Mesenchymal stem cell (in vitro differentiated cells and primary cell): ENCODE measurements at regions not wholly inside any gene's neighbourhood (a gene's known extent, or its start where the extent isn't known, plus 50 kb on each side); places are given as distances from the start of the nearest gene placed in this dataset.

Source experiments
- DNase-seq: peaks from one replicate; pipeline ENCODE4 v3.0.0-alpha.2; 2013
- H2AFZ ChIP-seq: one replicate; pipeline ENCODE4 v1.6.1; 2013; ENCODE audit warnings: low read depth, mild to moderate bottlenecking, control low read depth, inconsistent platforms, low read length, moderate library complexity
- H2AK5ac ChIP-seq: 2 replicates; pipeline ENCODE4 v1.6.1; 2013; ENCODE audit warnings: low read length, moderate library complexity, mild to moderate bottlenecking, inconsistent platforms; ENCODE audit not compliant: severe bottlenecking
- H2BK120ac ChIP-seq: one replicate; pipeline ENCODE4 v1.6.1; 2013; ENCODE audit warnings: low read depth, mild to moderate bottlenecking, inconsistent platforms, low read length, moderate library complexity
- H2BK12ac ChIP-seq, 2 experiments: one replicate each; pipeline ENCODE4 v1.6.1; 2013; ENCODE audit warnings: inconsistent platforms in 2 of 2, low read length in 2 of 2, mild to moderate bottlenecking in 2 of 2, moderate library complexity in 2 of 2, control low read depth in 1 of 2
- H2BK15ac ChIP-seq: one replicate; pipeline ENCODE4 v1.6.1; 2013; ENCODE audit warnings: mild to moderate bottlenecking, low read depth, inconsistent platforms; ENCODE audit not compliant: poor library complexity, severe bottlenecking
- H2BK5ac ChIP-seq: 2 replicates; pipeline ENCODE4 v1.6.1; 2013; ENCODE audit warnings: low read depth, mild to moderate bottlenecking, low read length, control low read depth, inconsistent platforms; ENCODE audit not compliant: poor library complexity, severe bottlenecking
- H3K14ac ChIP-seq, 2 experiments: one replicate each; pipeline ENCODE4 v1.6.1; 2013; ENCODE audit warnings: inconsistent platforms in 2 of 2, low read length in 2 of 2, control low read depth in 1 of 2, mild to moderate bottlenecking in 1 of 2, moderate library complexity in 1 of 2
- H3K18ac ChIP-seq, 2 experiments: one replicate each; pipeline ENCODE4 v1.6.1; 2013; ENCODE audit warnings: inconsistent platforms in 2 of 2, low read length in 2 of 2, control low read depth in 1 of 2, low read depth in 1 of 2, mild to moderate bottlenecking in 1 of 2
- H3K23ac ChIP-seq, 2 experiments: one replicate each; pipeline ENCODE4 v1.6.1; 2013; ENCODE audit warnings: inconsistent platforms in 2 of 2, low read length in 2 of 2, mild to moderate bottlenecking in 2 of 2, moderate library complexity in 2 of 2, control low read depth in 1 of 2
- H3K27ac ChIP-seq: 2 replicates; pipeline ENCODE4 v1.5.1; 2013; ENCODE audit warnings: mild to moderate bottlenecking, moderate library complexity, low read length, control low read depth, inconsistent platforms; ENCODE audit not compliant: poor library complexity, severe bottlenecking
- H3K27me3 ChIP-seq, 2 experiments: 2 replicates each; pipeline versions ENCODE4 v1.6.1 to v1.7.0; 2013; ENCODE audit warnings: low read length in 2 of 2, mild to moderate bottlenecking in 2 of 2, moderate library complexity in 2 of 2, control low read depth in 1 of 2, inconsistent platforms in 1 of 2; ENCODE audit not compliant: control insufficient read depth in 1 of 2, insufficient read depth in 1 of 2
- H3K36me3 ChIP-seq, 2 experiments: 2 replicates each; pipeline versions ENCODE4 v1.6.1 to v1.7.0; 2013; ENCODE audit warnings: low read length in 2 of 2, control low read depth in 1 of 2, inconsistent platforms in 1 of 2, low read depth in 1 of 2, mild to moderate bottlenecking in 1 of 2; ENCODE audit not compliant: insufficient read depth in 2 of 2, control insufficient read depth in 1 of 2
- H3K4ac ChIP-seq, 2 experiments: one replicate each; pipeline ENCODE4 v1.6.1; 2013; ENCODE audit warnings: inconsistent platforms in 2 of 2, low read length in 2 of 2, mild to moderate bottlenecking in 2 of 2, moderate library complexity in 2 of 2, control low read depth in 1 of 2, low read depth in 1 of 2
- H3K4me1 ChIP-seq: 2 replicates; pipeline ENCODE4 v1.6.1; 2013; ENCODE audit warnings: low read depth, low read length, control low read depth; ENCODE audit not compliant: control insufficient read depth, insufficient read depth
- H3K4me2 ChIP-seq: 2 replicates; pipeline ENCODE4 v1.6.1; 2013; ENCODE audit warnings: low read length, mild to moderate bottlenecking, inconsistent platforms; ENCODE audit not compliant: poor library complexity, severe bottlenecking
- H3K4me3 ChIP-seq, 2 experiments: 2 replicates each; pipeline versions ENCODE4 v1.5.1 to v1.7.0; 2013; ENCODE audit warnings: low read length in 2 of 2, mild to moderate bottlenecking in 2 of 2, control low read depth in 1 of 2, low read depth in 1 of 2; ENCODE audit not compliant: insufficient read depth in 1 of 2
- H3K79me1 ChIP-seq: replicated peaks from 2 replicates; pipeline ENCODE4 v1.6.1; 2013; ENCODE audit warnings: mild to moderate bottlenecking, control low read depth, low read length, inconsistent platforms; ENCODE audit not compliant: poor library complexity, severe bottlenecking
- H3K9ac ChIP-seq: 2 replicates; pipeline ENCODE4 v1.7.0; 2013; ENCODE audit warnings: mild to moderate bottlenecking, low read length, moderate library complexity
- H3K9me3 ChIP-seq: 2 replicates; pipeline ENCODE4 v1.7.0; 2013; ENCODE audit warnings: mild to moderate bottlenecking, low read length; ENCODE audit not compliant: control insufficient read depth
- H4K8ac ChIP-seq: one replicate; pipeline ENCODE4 v1.6.1; 2013; ENCODE audit warnings: inconsistent platforms, mild to moderate bottlenecking, low read length, moderate library complexity
- H4K91ac ChIP-seq: one replicate; pipeline ENCODE4 v1.6.1; 2013; ENCODE audit warnings: mild to moderate bottlenecking, low read length, inconsistent platforms
- WGBS: methylation state at CpG from one replicate; pipeline ENCODE4 v1.1.7; 2013; ENCODE audit warnings: mixed read lengths; 5-methylcytosine and 5-hydroxymethylcytosine counted together

GRCh38 chr20:41726727-41727126 is 108.5 kb upstream of the CHD6 start:
- no peaks in the 10 kb centered on the region for H3K4me1 ChIP-seq
- no peak overlapping the region for H3K4me2 ChIP-seq
- no peaks in the 10 kb centered on the region for H3K9me3 ChIP-seq
- no peak overlapping the region for H4K91ac ChIP-seq
- no peak overlapping the region for H3K18ac ChIP-seq
- no peak overlapping the region for H3K9ac ChIP-seq
- H3K27ac ChIP-seq, result no peak overlapping the region
- H3K14ac ChIP-seq, result no peak overlapping the region
- no peak overlapping the region for H3K23ac ChIP-seq
- H3K79me1 ChIP-seq, result no peaks in the 10 kb centered on the region
- no peak overlapping the region for H2BK120ac ChIP-seq
- WGBS, result 51% methylated on average over 2 of the region's 4 CpGs
- H3K36me3 ChIP-seq, result no peaks in the 10 kb centered on the region
- no peak overlapping the region for H3K4ac ChIP-seq
- peaks cover 0 to 6% of the 10 kb centered on the region in 2 experiments for H3K27me3 ChIP-seq
- DNase-seq, result no peak
- no peak overlapping the region for H2BK12ac ChIP-seq
- no peak overlapping the region for H3K4me3 ChIP-seq
- no peak overlapping the region for H2BK5ac ChIP-seq
- no peak overlapping the region for H2AFZ ChIP-seq
- H2BK15ac ChIP-seq, result no peak overlapping the region
- H4K8ac ChIP-seq, result no peak overlapping the region
- no peak overlapping the region for H2AK5ac ChIP-seq

- no peak for DNase-seq
- Histone ChIP-seq H3K14ac (no peak overlapping the region), H4K91ac (no peak overlapping the region), H3K27me3 (no peaks in the 10 kb centered on the region), H3K4me3 (no peak overlapping the region), H3K9me3 (no peaks in the 10 kb centered on the region), H3K4ac (no peak overlapping the region), H2BK15ac (no peak overlapping the region), H3K27ac (no peak overlapping the region), H2BK120ac (no peak overlapping the region), H3K9ac (no peak overlapping the region), H3K23ac (no peak overlapping the region), H3K4me2 (no peak overlapping the region), H2BK12ac (no peak overlapping the region), H2BK5ac (no peak overlapping the region), H2AFZ (no peak overlapping the region), H3K18ac (no peak overlapping the region), H2AK5ac (no peak overlapping the region), H4K8ac (no peak overlapping the region), H3K36me3 (no peaks in the 10 kb centered on the region), H3K79me1 (no peaks in the 10 kb centered on the region), H3K4me1 (no peaks in the 10 kb centered on the region)
- 87% methylated on average over 4 of the region's 4 CpGs for WGBS
Measured at GRCh38 chr20:41719151-41719550, 101.0 kb upstream of the CHD6 start.

- H2BK5ac ChIP-seq, result no peak overlapping the region
- no peak for DNase-seq
- no peak overlapping the region for H2AK5ac ChIP-seq
- H3K4me1 ChIP-seq, result no peaks in the 10 kb centered on the region
- H4K8ac ChIP-seq, result no peak overlapping the region
- no peak overlapping the region for H3K4me3 ChIP-seq
- no peaks in the 10 kb centered on the region for H3K9me3 ChIP-seq
- H3K27ac ChIP-seq, result no peak overlapping the region
- 64% methylated on average over 3 of the region's 3 CpGs for WGBS
- no peak overlapping the region for H3K4ac ChIP-seq
- no peak overlapping the region for H3K23ac ChIP-seq
- H3K36me3 ChIP-seq, result no peaks in the 10 kb centered on the region
- no peak overlapping the region for H4K91ac ChIP-seq
- H3K27me3 ChIP-seq, result no peaks in the 10 kb centered on the region
- H3K4me2 ChIP-seq, result no peak overlapping the region
- H2BK15ac ChIP-seq, result no peak overlapping the region
- H3K14ac ChIP-seq, result no peak overlapping the region
- no peak overlapping the region for H2AFZ ChIP-seq
- H2BK120ac ChIP-seq, result no peak overlapping the region
- no peaks in the 10 kb centered on the region for H3K79me1 ChIP-seq
- no peak overlapping the region for H2BK12ac ChIP-seq
- no peak overlapping the region for H3K9ac ChIP-seq
- H3K18ac ChIP-seq, result no peak overlapping the region
Measured at GRCh38 chr20:41717483-41717882, 99.3 kb upstream of the CHD6 start.

GRCh38 chr20:41716911-41717310 is 98.7 kb upstream of the CHD6 start:
- H4K91ac ChIP-seq, result no peak overlapping the region
- H2BK15ac ChIP-seq, result no peak overlapping the region
- no peak overlapping the region for H3K4ac ChIP-seq
- no peak overlapping the region for H3K4me3 ChIP-seq
- no peak overlapping the region for H3K18ac ChIP-seq
- H3K23ac ChIP-seq, result no peak overlapping the region
- H2AFZ ChIP-seq, result no peak overlapping the region
- H3K79me1 ChIP-seq, result no peaks in the 10 kb centered on the region
- no peak overlapping the region for H3K9ac ChIP-seq
- H3K4me2 ChIP-seq, result no peak overlapping the region
- no peak overlapping the region for H4K8ac ChIP-seq
- H3K36me3 ChIP-seq, result no peaks in the 10 kb centered on the region
- H3K9me3 ChIP-seq, result no peaks in the 10 kb centered on the region
- no peak overlapping the region for H2AK5ac ChIP-seq
- H2BK12ac ChIP-seq, result no peak overlapping the region
- H2BK5ac ChIP-seq, result no peak overlapping the region
- H3K14ac ChIP-seq, result no peak overlapping the region
- no peak overlapping the region for H3K27ac ChIP-seq
- no peaks in the 10 kb centered on the region for H3K27me3 ChIP-seq
- no peaks in the 10 kb centered on the region for H3K4me1 ChIP-seq
- no peak for DNase-seq
- H2BK120ac ChIP-seq, result no peak overlapping the region
